ENCODE measurements at regions not wholly inside any gene's neighbourhood (a gene's known extent, or its start where the extent isn't known, plus 50 kb on each side); places are given as distances from the start of the nearest gene placed in this dataset.

DNA sequence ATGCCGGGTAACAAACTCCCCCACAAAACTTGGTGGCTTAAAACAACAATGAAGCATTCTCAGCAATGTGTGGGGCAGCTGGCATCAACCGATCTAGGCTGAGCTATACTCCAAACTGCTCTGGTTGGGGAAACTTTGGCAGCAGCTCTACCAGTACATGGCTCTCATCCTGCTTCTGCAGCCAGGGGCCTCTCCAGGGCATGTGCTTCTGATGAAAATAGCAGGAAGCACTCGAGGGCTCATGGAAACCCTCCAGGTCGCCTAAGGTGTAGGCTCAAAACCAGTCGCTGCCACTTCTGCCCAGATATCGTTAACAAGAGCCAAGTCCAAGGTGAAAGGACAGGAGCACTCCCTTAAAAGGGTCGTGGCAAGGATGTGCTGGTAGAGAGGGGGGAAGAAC lies 134.1 kb downstream of the TEX36 start:
- TF ChIP-seq POLR2A (IDR thresholded peaks at IDR 0.05; ENCODE audit: low read length) (no peak), CBX2 (IDR thresholded peaks at IDR 0.05; ENCODE audit: borderline replicate concordance, low read depth) (no peak), MAFK (IDR thresholded peaks at IDR 0.05; ENCODE audit: partially characterized antibody) (no peak), EP300 (IDR thresholded peaks at IDR 0.05) (no peak), BHLHE40 (IDR thresholded peaks at IDR 0.05; ENCODE audit: low read depth, low read length) (no peak), GATA3 (IDR thresholded peaks at IDR 0.05; ENCODE audit: borderline replicate concordance) (no peak), NPAS2 (CRISPR knock-in tag; IDR thresholded peaks at IDR 0.05; ENCODE audit: borderline replicate concordance) (no peak), ESRRA (IDR thresholded peaks at IDR 0.05; ENCODE audit: borderline replicate concordance, low read length) (no peak), SREBF2 (IDR thresholded peaks at IDR 0.05) (no peak)
- TF ChIP-seq, protein P1, sequence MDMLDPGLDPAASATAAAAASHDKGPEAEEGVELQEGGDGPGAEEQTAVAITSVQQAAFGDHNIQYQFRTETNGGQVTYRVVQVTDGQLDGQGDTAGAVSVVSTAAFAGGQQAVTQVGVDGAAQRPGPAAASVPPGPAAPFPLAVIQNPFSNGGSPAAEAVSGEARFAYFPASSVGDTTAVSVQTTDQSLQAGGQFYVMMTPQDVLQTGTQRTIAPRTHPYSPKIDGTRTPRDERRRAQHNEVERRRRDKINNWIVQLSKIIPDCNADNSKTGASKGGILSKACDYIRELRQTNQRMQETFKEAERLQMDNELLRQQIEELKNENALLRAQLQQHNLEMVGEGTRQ (IDR thresholded peaks at IDR 0.05) = no peak
- TF ChIP-seq, protein P2, sequence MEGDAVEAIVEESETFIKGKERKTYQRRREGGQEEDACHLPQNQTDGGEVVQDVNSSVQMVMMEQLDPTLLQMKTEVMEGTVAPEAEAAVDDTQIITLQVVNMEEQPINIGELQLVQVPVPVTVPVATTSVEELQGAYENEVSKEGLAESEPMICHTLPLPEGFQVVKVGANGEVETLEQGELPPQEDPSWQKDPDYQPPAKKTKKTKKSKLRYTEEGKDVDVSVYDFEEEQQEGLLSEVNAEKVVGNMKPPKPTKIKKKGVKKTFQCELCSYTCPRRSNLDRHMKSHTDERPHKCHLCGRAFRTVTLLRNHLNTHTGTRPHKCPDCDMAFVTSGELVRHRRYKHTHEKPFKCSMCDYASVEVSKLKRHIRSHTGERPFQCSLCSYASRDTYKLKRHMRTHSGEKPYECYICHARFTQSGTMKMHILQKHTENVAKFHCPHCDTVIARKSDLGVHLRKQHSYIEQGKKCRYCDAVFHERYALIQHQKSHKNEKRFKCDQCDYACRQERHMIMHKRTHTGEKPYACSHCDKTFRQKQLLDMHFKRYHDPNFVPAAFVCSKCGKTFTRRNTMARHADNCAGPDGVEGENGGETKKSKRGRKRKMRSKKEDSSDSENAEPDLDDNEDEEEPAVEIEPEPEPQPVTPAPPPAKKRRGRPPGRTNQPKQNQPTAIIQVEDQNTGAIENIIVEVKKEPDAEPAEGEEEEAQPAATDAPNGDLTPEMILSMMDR (IDR thresholded peaks at IDR 0.05) = no peak
- TF ChIP-seq, protein P3, sequence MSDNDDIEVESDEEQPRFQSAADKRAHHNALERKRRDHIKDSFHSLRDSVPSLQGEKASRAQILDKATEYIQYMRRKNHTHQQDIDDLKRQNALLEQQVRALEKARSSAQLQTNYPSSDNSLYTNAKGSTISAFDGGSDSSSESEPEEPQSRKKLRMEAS (IDR thresholded peaks at IDR 0.05) = no peak

Measured in A549 (cell line).